Loucy (cell line): ENCODE measurements at regions not wholly inside any gene's neighbourhood (a gene's known extent, or its start where the extent isn't known, plus 50 kb on each side); places are given as distances from the start of the nearest gene placed in this dataset.

ENCODE experiments used
- H2AFZ ChIP-seq: fragments of 200-600 bp; sonication (generic); 2 replicates; pipeline ENCODE4 v1.6.0; 2016; ENCODE audit warnings: antibody characterized with exemption, mild to moderate bottlenecking, low read length, moderate library complexity
- H3F3A ChIP-seq: fragments of 200-600 bp; 2 replicates; pipeline ENCODE4 v1.6.0; 2016; ENCODE audit warnings: antibody characterized with exemption, low read depth, mild to moderate bottlenecking
- H3K27me3 ChIP-seq: fragments of 200-600 bp; sonication (generic); 2 replicates; pipeline ENCODE4 v1.6.1; 2014; ENCODE audit warnings: low read length, mild to moderate bottlenecking; ENCODE audit not compliant: insufficient read depth, poor library complexity, severe bottlenecking
- H3K36me3 ChIP-seq: fragments of 200-600 bp; sonication (generic); 2 replicates; pipeline ENCODE4 v1.6.1; 2016; ENCODE audit warnings: low read length; ENCODE audit not compliant: insufficient read depth
- H3K4me1 ChIP-seq: fragments of 200-600 bp; sonication (generic); 2 replicates; pipeline ENCODE4 v1.5.1; 2014; ENCODE audit warnings: low read length, mild to moderate bottlenecking; ENCODE audit not compliant: insufficient read depth, poor library complexity, severe bottlenecking
- H3K4me2 ChIP-seq: fragments of 200-600 bp; sonication (generic); 2 replicates; pipeline ENCODE4 v1.6.0; 2014; ENCODE audit warnings: antibody characterized with exemption, low read length, low read depth, mild to moderate bottlenecking; ENCODE audit not compliant: poor library complexity, severe bottlenecking
- H3K4me3 ChIP-seq: fragments of 200-600 bp; sonication (generic); 2 replicates; pipeline ENCODE4 v1.5.1; 2014; ENCODE audit warnings: low read length, mild to moderate bottlenecking, mixed read lengths; ENCODE audit not compliant: poor library complexity, severe bottlenecking
- H3K79me2 ChIP-seq: fragments of 200-600 bp; sonication (generic); 2 replicates; pipeline ENCODE4 v1.6.1; 2014; ENCODE audit warnings: low read length; ENCODE audit not compliant: insufficient read depth
- H3K9ac ChIP-seq: fragments of 200-600 bp; sonication (generic); 2 replicates; pipeline ENCODE4 v1.6.0; 2014; ENCODE audit warnings: mild to moderate bottlenecking, low read depth, low read length, moderate library complexity; ENCODE audit not compliant: poor library complexity, severe bottlenecking
- H3K9me2 ChIP-seq: fragments of 200-600 bp; sonication (generic); replicated peaks from 2 replicates; pipeline ENCODE4 v1.6.1; 2016; ENCODE audit warnings: low read depth, low read length, mixed read lengths
- H3K9me3 ChIP-seq: fragments of 200-600 bp; sonication (generic); 2 replicates; pipeline ENCODE4 v1.6.1; 2014; ENCODE audit warnings: mild to moderate bottlenecking, antibody characterized with exemption, low read length, low read depth; ENCODE audit not compliant: insufficient read depth
- H4K20me1 ChIP-seq: fragments of 200-600 bp; sonication (generic); 2 replicates; pipeline ENCODE4 v1.6.0; 2014; ENCODE audit warnings: antibody characterized with exemption, low read length, mild to moderate bottlenecking; ENCODE audit not compliant: insufficient read depth, poor library complexity, severe bottlenecking
- EZH2phosphoT487 ChIP-seq: fragments of 200-600 bp; IDR thresholded peaks from 2 replicates; pipeline ENCODE4 v1.6.1; 2018; ENCODE audit warnings: antibody characterized with exemption, mild to moderate bottlenecking, moderate library complexity, borderline replicate concordance
- TF ChIP-seq, protein P1 (sequence below): fragments of 200-600 bp; sonication (generic); conservative IDR thresholded peaks from 2 replicates; pipeline ENCODE4 v1.5.1; 2014; ENCODE audit warnings: mild to moderate bottlenecking, antibody characterized with exemption, low read length

DNA sequence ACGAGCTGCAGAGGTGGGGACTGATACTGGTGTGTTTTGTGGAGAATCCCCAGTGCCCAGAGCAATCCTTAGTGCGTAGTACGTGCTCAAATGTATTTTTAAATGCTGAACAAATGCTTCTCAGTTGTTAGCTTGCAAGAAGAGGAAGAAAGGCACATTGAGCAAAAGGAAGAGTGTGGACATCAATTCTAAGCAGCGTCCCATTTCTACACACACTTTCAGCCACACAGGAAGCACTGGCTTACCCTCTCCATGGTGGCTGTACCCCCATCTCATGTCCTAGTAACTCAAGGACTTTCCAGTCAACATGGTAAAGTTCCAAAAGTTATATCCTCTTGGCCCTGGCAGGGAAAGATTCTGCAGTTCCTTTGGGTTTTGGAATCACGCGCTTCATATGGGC lies 98.8 kb upstream of the NXT1 start:
- no peak for TF ChIP-seq EZH2phosphoT487
- TF ChIP-seq, protein P1, sequence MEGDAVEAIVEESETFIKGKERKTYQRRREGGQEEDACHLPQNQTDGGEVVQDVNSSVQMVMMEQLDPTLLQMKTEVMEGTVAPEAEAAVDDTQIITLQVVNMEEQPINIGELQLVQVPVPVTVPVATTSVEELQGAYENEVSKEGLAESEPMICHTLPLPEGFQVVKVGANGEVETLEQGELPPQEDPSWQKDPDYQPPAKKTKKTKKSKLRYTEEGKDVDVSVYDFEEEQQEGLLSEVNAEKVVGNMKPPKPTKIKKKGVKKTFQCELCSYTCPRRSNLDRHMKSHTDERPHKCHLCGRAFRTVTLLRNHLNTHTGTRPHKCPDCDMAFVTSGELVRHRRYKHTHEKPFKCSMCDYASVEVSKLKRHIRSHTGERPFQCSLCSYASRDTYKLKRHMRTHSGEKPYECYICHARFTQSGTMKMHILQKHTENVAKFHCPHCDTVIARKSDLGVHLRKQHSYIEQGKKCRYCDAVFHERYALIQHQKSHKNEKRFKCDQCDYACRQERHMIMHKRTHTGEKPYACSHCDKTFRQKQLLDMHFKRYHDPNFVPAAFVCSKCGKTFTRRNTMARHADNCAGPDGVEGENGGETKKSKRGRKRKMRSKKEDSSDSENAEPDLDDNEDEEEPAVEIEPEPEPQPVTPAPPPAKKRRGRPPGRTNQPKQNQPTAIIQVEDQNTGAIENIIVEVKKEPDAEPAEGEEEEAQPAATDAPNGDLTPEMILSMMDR, result no peak
- Histone ChIP-seq H3K9me3 (no peaks in the 10 kb centered on the region), H3K9ac (no peak overlapping the region), H3K4me3 (no peak overlapping the region), H3K4me1 (no peaks in the 10 kb centered on the region), H4K20me1 (no peaks in the 10 kb centered on the region), H3K36me3 (no peaks in the 10 kb centered on the region), H3F3A (no peaks in the 10 kb centered on the region), H3K9me2 (no peaks in the 10 kb centered on the region), H3K27me3 (no peaks in the 10 kb centered on the region), H3K4me2 (no peak overlapping the region), H2AFZ (no peak overlapping the region), H3K79me2 (no peaks in the 10 kb centered on the region)

DNA sequence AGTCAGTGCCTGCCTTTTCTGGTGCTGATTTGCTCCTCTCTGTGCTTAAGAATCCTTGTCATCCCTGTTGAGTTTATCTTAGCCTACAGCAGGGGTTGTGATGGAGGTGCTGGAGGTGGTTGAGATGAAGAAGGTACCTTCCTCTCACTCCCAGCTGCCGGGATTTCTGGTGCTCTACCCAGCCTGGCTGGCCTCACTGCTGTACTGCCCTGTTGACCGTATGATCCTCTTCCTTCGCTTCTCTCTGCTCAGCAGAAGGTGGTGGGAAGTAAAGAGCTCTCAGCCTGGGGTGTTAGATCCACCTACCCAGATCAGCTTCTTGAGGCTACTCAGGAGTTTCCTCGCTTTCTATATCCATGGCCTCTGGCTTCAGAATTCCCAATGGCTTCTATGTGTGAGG lies 101.0 kb upstream of the NXT1 start:
- Histone ChIP-seq H3K4me1 (no peaks in the 10 kb centered on the region), H3K4me2 (no peak overlapping the region), H3K9ac (no peak overlapping the region), H3K36me3 (no peaks in the 10 kb centered on the region), H3K4me3 (no peak overlapping the region), H3K9me3 (no peaks in the 10 kb centered on the region), H3K9me2 (no peaks in the 10 kb centered on the region), H3K79me2 (no peaks in the 10 kb centered on the region), H4K20me1 (no peaks in the 10 kb centered on the region), H3K27me3 (no peaks in the 10 kb centered on the region), H2AFZ (no peak overlapping the region), H3F3A (no peaks in the 10 kb centered on the region)
- TF ChIP-seq EZH2phosphoT487, result no peak
- TF ChIP-seq, protein P1, result no peak

DNA sequence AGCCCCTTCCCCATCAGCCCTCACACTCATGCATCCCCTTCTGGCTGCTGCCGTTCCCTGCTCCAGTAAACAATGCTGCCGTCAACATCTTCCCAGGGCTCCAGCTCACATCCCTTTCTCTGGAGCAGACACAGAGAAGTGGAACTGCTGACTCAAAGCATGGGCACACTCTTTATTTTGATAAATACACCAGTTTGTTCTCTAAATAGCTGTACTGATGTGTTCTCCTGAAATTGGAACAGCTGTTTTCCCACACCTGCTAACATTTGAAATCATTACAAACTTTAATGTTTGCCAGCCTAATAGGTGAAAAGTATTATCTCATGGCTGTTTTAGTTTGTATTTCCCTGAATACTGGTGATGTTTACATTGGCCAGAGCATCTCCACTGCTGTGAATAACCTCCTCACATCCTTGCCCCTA lies 102.1 kb upstream of the NXT1 start:
- Histone ChIP-seq H3K4me2 (no peak overlapping the region), H3K9me2 (no peaks in the 10 kb centered on the region)
- TF ChIP-seq, protein P1, result no peak
- TF ChIP-seq EZH2phosphoT487, result no peak

More for the DNA sequence above, 102.1 kb upstream of the NXT1 start:
- Histone ChIP-seq H3K36me3 (no peaks in the 10 kb centered on the region), H2AFZ (no peak overlapping the region), H3K4me1 (no peaks in the 10 kb centered on the region), H3K27me3 (no peaks in the 10 kb centered on the region), H3K9ac (no peak overlapping the region), H4K20me1 (no peaks in the 10 kb centered on the region), H3K79me2 (no peaks in the 10 kb centered on the region), H3F3A (no peaks in the 10 kb centered on the region), H3K9me3 (no peaks in the 10 kb centered on the region), H3K4me3 (no peak overlapping the region)
